T-cell (primary cell): ENCODE measurements at regions not wholly inside any gene's neighbourhood (a gene's known extent, or its start where the extent isn't known, plus 50 kb on each side); places are given as distances from the start of the nearest gene placed in this dataset.

ENCODE experiments used
- ATAC-seq, 4 experiments: fragments of 200-7000 bp in 3 of 4; fragments of 150-1000 bp in 1 of 4; cut with Tn5 transposase; replicated peaks in 1 of 4; 1 replicate in 3 of 4; 2 replicates in 1 of 4; pipeline ENCODE4 v1.10.0; 2021; ENCODE audit warnings: moderate library complexity in 3 of 4, mild to moderate bottlenecking in 2 of 4, moderate number of reproducible peaks in 1 of 4
- CTCF ChIA-PET, 2 donors: fragments of 300-600 bp; sonication (Branson Sonifier 250); formaldehyde crosslinking; loops; one replicate each; lab custom pipeline; 2022; ENCODE audit warnings: antibody characterized with exemption in 2 of 2; lab: Charles Lee
- POLR2A ChIA-PET, 2 donors: fragments of 300-600 bp; sonication (Branson Sonifier 250); formaldehyde crosslinking; loops; one replicate each; lab custom pipeline; 2022; ENCODE audit warnings: antibody characterized with exemption in 2 of 2; lab: Charles Lee
- DNase-seq, 35 experiments: peaks; one replicate each; pipeline versions ENCODE4 v3.0.0 to v3.0.0-alpha.2; 2013 to 2023
- H3K27ac ChIP-seq: one replicate; pipeline ENCODE4 v1.5.1; 2013; ENCODE audit warnings: low read length
- H3K27me3 ChIP-seq, 2 experiments: replicated peaks in 1 of 2; 1 replicate in 1 of 2; 2 replicates in 1 of 2; pipeline versions ENCODE4 v1.6.1 to v1.7.0; 2013; ENCODE audit warnings: low read length in 1 of 2, mixed read lengths in 1 of 2; ENCODE audit not compliant: control insufficient read depth in 2 of 2, insufficient read depth in 2 of 2; ENCODE audit errors: extremely low read depth in 1 of 2
- H3K36me3 ChIP-seq, 2 donors: 1 replicate in 1 of 2; 2 replicates in 1 of 2; pipeline versions ENCODE4 v1.6.1 to v1.7.0; 2013; ENCODE audit warnings: low read length in 1 of 2; ENCODE audit not compliant: control insufficient read depth in 2 of 2, insufficient read depth in 1 of 2; ENCODE audit errors: extremely low read depth in 1 of 2
- H3K4me1 ChIP-seq, 2 experiments: 1 replicate in 1 of 2; 2 replicates in 1 of 2; pipeline versions ENCODE4 v1.6.1 to v1.7.0; 2013; ENCODE audit warnings: low read length in 2 of 2, mixed read lengths in 1 of 2; ENCODE audit not compliant: insufficient read depth in 2 of 2, control insufficient read depth in 1 of 2; ENCODE audit errors: extremely low read depth in 1 of 2
- H3K4me3 ChIP-seq, 2 donors: 1 replicate in 1 of 2; 2 replicates in 1 of 2; pipeline versions ENCODE4 v1.5.1 to v1.7.0; 2013; ENCODE audit warnings: mild to moderate bottlenecking in 2 of 2, low read length in 1 of 2, moderate library complexity in 1 of 2; ENCODE audit not compliant: control insufficient read depth in 1 of 2; ENCODE audit errors: extremely low read depth in 1 of 2
- H3K9me3 ChIP-seq: 2 replicates; pipeline ENCODE4 v1.7.0; 2013
- H3K27ac Mint-ChIP-seq, 2 donors: one replicate each; pipeline ENCODE4 v1.8.0; 2020 to 2021; ENCODE audit warnings: mild to moderate bottlenecking in 2 of 2, mixed read lengths in 2 of 2
- H3K27me3 Mint-ChIP-seq, 2 donors: one replicate each; pipeline ENCODE4 v1.8.0; 2021 to 2022; ENCODE audit warnings: mixed read lengths in 2 of 2
- H3K36me3 Mint-ChIP-seq: one replicate; pipeline ENCODE4 v1.8.0; 2021; ENCODE audit warnings: mixed read lengths
- H3K4me1 Mint-ChIP-seq, 3 donors: one replicate each; pipeline ENCODE4 v1.8.0; 2020 to 2022; ENCODE audit warnings: mixed read lengths in 3 of 3, mild to moderate bottlenecking in 1 of 3
- H3K4me3 Mint-ChIP-seq, 3 donors: one replicate each; pipeline ENCODE4 v1.8.0; 2020 to 2022; ENCODE audit warnings: mild to moderate bottlenecking in 3 of 3, mixed read lengths in 3 of 3, moderate library complexity in 3 of 3
- H3K9me3 Mint-ChIP-seq, 3 donors: one replicate each; pipeline ENCODE4 v1.8.0; 2020 to 2022; ENCODE audit warnings: mixed read lengths in 3 of 3
- WGBS: methylation state at CpG from one replicate; pipeline ENCODE4 v1.1.5; 2013; ENCODE audit warnings: missing lambda C conversion rate; ENCODE audit not compliant: insufficient coverage; 5-methylcytosine and 5-hydroxymethylcytosine counted together

GRCh38 chr20:6685626-6686025 is 81.9 kb upstream of the BMP2 start:
- Mint-ChIP-seq H3K4me1 (no peaks in the 10 kb centered on the region), H3K27me3 (no peaks in the 10 kb centered on the region), H3K9me3 (peaks cover 0 to 4% (median 0%) of the 10 kb centered on the region in 3 donors), H3K27ac (no peak overlapping the region), H3K4me3 (no peak overlapping the region), H3K36me3 (no peaks in the 10 kb centered on the region)
- no peak for DNase-seq
- Histone ChIP-seq H3K27ac (no peak overlapping the region), H3K27me3 (no peaks in the 10 kb centered on the region), H3K4me3 (no peak overlapping the region), H3K9me3 (no peaks in the 10 kb centered on the region), H3K36me3 (no peaks in the 10 kb centered on the region), H3K4me1 (no peaks in the 10 kb centered on the region)
- no peak for ATAC-seq
- ChIA-PET POLR2A (no interaction called here), CTCF (no interaction called here)
- no CpG with 5 or more reads among the region's 4 CpGs for WGBS

GRCh38 chr20:6685181-6685582 is 82.3 kb upstream of the BMP2 start:
- no peak for ATAC-seq
- WGBS, result 83% methylated on average over 2 of the region's 5 CpGs
- no peaks in the 10 kb centered on the region for H3K4me1 ChIP-seq
- Mint-ChIP-seq H3K36me3 (no peaks in the 10 kb centered on the region), H3K4me3 (no peak overlapping the region), H3K4me1 (no peaks in the 10 kb centered on the region), H3K9me3 (peaks cover 0 to 9% (median 0%) of the 10 kb centered on the region in 3 donors), H3K27me3 (no peaks in the 10 kb centered on the region), H3K27ac (no peak overlapping the region)
- ChIA-PET CTCF (no interaction called here), POLR2A (no interaction called here)
- H3K4me3 ChIP-seq, result no peak overlapping the region
- no peaks in the 10 kb centered on the region for H3K36me3 ChIP-seq
- peaks cover 0 to 2% of the 10 kb centered on the region in 2 experiments for H3K27me3 ChIP-seq
- no peak overlapping the region for H3K27ac ChIP-seq
- DNase-seq, result no peak
- H3K9me3 ChIP-seq, result no peaks in the 10 kb centered on the region

- no peaks in the 10 kb centered on the region for H3K36me3 ChIP-seq
- H3K27ac Mint-ChIP-seq, result no peak overlapping the region
- no peak overlapping the region for H3K4me3 Mint-ChIP-seq
- ATAC-seq, result no peak
- CTCF ChIA-PET, result no interaction called here
- H3K27ac ChIP-seq, result no peak overlapping the region
- 80% methylated on average over 3 of the region's 9 CpGs for WGBS
- peaks cover 0 to 2% of the 10 kb centered on the region in 2 experiments for H3K27me3 ChIP-seq
- no peaks in the 10 kb centered on the region for H3K4me1 Mint-ChIP-seq
- H3K36me3 Mint-ChIP-seq, result no peaks in the 10 kb centered on the region
- H3K4me1 ChIP-seq, result no peaks in the 10 kb centered on the region
- H3K27me3 Mint-ChIP-seq, result no peaks in the 10 kb centered on the region
- no peak overlapping the region for H3K4me3 ChIP-seq
- POLR2A ChIA-PET, result no interaction called here
- H3K9me3 Mint-ChIP-seq, result peaks cover under 1 to 13% (median 3%) of the 10 kb centered on the region in 3 donors
- DNase-seq, result no peak
- H3K9me3 ChIP-seq, result no peaks in the 10 kb centered on the region
Measured at GRCh38 chr20:6683021-6683977, 84.2 kb upstream of the BMP2 start.

GRCh38 chr20:6680854-6681253 is 86.6 kb upstream of the BMP2 start:
- Mint-ChIP-seq H3K4me1 (no peaks in the 10 kb centered on the region), H3K36me3 (no peaks in the 10 kb centered on the region), H3K27ac (no peak overlapping the region), H3K9me3 (peaks cover 3 to 10% (median 5%) of the 10 kb centered on the region in 3 donors), H3K4me3 (no peak overlapping the region), H3K27me3 (no peaks in the 10 kb centered on the region)
- 75% methylated on average over 5 of the region's 7 CpGs for WGBS
- H3K4me3 ChIP-seq, result no peak overlapping the region
- no peaks in the 10 kb centered on the region for H3K9me3 ChIP-seq
- ChIA-PET POLR2A (no interaction called here), CTCF (no interaction called here)
- DNase-seq, result no peak
- H3K4me1 ChIP-seq, result no peaks in the 10 kb centered on the region
- no peaks in the 10 kb centered on the region for H3K36me3 ChIP-seq
- ATAC-seq, result no peak
- H3K27ac ChIP-seq, result no peak overlapping the region
- peaks cover 0 to 2% of the 10 kb centered on the region in 2 experiments for H3K27me3 ChIP-seq

GRCh38 chr20:6680441-6680840 is 87.0 kb upstream of the BMP2 start:
- no peak overlapping the region for H3K4me3 Mint-ChIP-seq

GRCh38 chr20:6679086-6679485 is 88.4 kb upstream of the BMP2 start:
- 60% methylated on average over 1 of the region's 2 CpGs for WGBS
- ATAC-seq, result no peak
- no peak overlapping the region for H3K4me3 Mint-ChIP-seq
- no peaks in the 10 kb centered on the region for H3K27me3 Mint-ChIP-seq
- CTCF ChIA-PET, result no interaction called here
- H3K9me3 ChIP-seq, result no peaks in the 10 kb centered on the region
- H3K4me1 ChIP-seq, result no peaks in the 10 kb centered on the region
- no peak for DNase-seq
- no peaks in the 10 kb centered on the region for H3K4me1 Mint-ChIP-seq
- H3K27me3 ChIP-seq, result peaks cover 0 to 2% of the 10 kb centered on the region in 2 experiments
- no peak overlapping the region for H3K27ac Mint-ChIP-seq
- no peaks in the 10 kb centered on the region for H3K36me3 Mint-ChIP-seq
- no peak overlapping the region for H3K27ac ChIP-seq
- peaks cover 3 to 10% (median 5%) of the 10 kb centered on the region in 3 donors for H3K9me3 Mint-ChIP-seq
- no peaks in the 10 kb centered on the region for H3K36me3 ChIP-seq
- POLR2A ChIA-PET, result no interaction called here
- no peak overlapping the region for H3K4me3 ChIP-seq

More at GRCh38 chr20:6680441-6680840, 87.0 kb upstream of the BMP2 start:
- no peak overlapping the region for H3K27ac ChIP-seq
- no peaks in the 10 kb centered on the region for H3K4me1 ChIP-seq
- no peak overlapping the region for H3K4me3 ChIP-seq
- DNase-seq (no peak), ATAC-seq (no peak)
- Mint-ChIP-seq H3K9me3 (peaks cover 3 to 10% (median 5%) of the 10 kb centered on the region in 3 donors), H3K27me3 (no peaks in the 10 kb centered on the region), H3K4me1 (no peaks in the 10 kb centered on the region), H3K27ac (no peak overlapping the region), H3K36me3 (no peaks in the 10 kb centered on the region)
- H3K9me3 ChIP-seq, result no peaks in the 10 kb centered on the region
- peaks cover 0 to 2% of the 10 kb centered on the region in 2 experiments for H3K27me3 ChIP-seq
- H3K36me3 ChIP-seq, result no peaks in the 10 kb centered on the region
- POLR2A ChIA-PET, result no interaction called here
- CTCF ChIA-PET, result no interaction called here
- WGBS, result 20% methylated on average over 1 of the region's 2 CpGs
